Embryonic facial prominence (tissue), 1 donor: ENCODE measurements at regions not wholly inside any gene's neighbourhood (a gene's known extent, or its start where the extent isn't known, plus 50 kb on each side); places are given as distances from the start of the nearest gene placed in this dataset.
"Not testable (repeated sequence)": the region's sequence is repeated elsewhere in the genome, so short reads cannot be mapped to it uniquely, and the experiment has no call there.

Experiments used
- DNase-seq: peaks from one replicate; pipeline ENCODE4 v3.0.0-alpha.2; 2016; ENCODE audit errors: extremely low spot score

DNA sequence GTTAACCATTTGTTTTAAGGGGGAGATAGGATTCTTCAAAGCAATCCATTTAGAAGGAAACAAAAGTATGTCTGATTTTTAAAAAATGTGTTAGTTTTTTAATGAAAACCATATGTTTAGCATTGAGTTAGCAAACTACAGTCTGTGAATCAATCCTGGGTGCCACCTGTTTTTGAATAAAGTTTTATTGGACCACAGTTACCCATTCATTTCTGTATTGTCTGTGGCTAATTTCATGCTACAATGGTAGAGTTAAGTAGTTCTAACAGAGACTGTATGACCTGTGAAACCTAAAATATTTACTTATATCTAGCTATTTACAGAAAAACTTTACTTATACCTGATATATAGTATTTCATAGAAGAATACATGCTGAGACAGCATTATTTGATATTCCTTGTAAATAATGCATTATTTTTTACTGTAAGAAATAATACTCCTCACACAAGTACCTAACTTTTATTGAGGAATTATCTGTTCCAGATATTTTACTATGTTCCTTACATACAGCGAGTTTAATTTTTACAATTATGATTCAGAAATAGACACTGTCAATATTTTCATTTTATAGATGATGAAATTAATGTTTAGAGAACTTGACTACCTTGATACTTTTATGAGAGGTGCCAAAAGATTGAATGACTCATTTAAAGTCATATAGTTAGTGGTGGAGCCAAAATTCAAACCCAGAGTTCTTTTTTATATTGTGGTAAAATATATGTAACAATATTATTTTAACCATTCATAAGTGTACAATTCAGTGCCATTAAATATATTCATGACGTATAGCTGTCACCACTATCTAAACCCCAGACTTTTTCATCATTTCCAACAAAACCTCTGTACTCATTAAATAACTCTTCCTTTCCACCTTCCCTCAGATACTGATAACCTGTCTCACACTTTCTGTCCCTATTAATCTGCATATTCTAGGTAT lies 122.0 kb downstream of the GLUD2 start:
- DNase-seq = no peak

DNA sequence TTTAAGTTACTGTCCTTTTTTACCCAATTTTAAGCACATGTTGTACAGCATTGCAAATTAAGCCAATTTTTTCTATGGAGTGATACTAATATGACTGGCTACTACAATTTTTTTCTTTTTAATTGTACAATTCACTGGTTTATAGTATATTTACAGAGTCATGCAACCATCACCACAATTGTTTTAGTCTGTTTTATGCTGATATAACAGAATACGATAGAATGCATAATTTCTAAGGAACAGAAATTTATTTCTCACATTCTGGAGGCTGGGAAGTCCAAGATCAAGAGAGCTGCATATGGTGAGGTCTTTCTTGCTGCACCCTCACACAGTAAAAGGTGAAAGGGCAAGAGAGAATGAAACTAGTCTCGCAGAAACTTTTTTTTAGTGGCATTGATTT lies 125.3 kb downstream of the GLUD2 start:
- DNase-seq = no peak

DNA sequence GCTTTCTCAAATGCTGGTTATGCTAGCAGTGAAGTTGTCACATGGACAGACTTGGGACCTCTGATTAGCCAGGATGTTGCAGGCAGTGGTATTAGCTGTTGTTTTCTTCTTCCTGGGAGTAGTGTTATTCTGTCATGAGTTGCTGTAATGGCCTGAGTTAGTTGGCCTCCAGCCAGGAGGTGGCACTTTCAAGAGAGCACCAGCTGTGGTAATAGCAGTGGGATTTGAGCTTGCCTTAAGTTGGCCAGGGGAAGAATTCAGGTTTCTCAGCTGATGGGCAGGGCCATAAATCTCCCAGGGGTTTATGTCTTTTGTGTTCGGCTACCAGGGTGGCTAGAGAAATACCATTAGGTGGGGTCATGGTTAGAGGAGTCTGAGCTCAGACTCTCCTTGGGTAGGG lies 132.6 kb downstream of the GLUD2 start:
- DNase-seq = no peak

DNA sequence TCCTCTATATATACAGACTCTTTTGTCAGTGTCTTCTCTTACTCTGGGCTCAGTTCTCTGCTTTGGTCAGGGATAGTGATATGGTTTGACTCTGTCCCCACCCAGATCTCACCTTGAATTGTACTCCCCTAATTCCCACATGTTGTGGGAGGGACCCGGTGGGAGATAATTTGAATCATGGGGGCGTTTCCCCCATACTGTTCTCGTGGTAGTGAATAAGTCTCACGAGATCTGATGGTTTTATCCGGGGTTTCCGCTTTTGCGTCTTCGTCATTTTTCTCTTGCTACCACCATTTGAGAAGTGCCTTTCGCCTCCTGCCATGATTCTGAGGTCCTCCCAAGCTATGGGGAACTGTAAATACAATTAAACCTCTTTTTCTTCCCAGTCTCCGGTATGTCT lies 144.4 kb downstream of the GLUD2 start:
- no peak for DNase-seq

DNA sequence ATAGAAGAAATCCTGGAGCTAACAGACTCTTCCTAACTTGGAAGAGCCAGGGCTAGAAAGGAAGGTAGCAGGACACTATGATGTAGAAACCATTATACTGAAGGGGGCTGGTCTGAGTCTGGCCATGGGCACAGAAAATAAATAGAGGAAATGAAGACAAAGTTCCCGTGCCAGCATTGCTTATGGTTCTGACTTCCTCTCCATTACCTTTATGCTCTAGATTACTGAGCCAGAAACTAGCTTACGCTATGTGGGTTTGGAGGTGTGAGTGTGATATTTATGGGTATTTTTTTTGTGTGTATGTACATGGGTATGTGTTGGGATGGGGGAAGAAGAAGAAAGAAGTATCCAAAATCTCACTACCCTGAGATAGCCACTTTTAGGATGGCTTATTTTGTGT lies 148.3 kb downstream of the GLUD2 start:
- DNase-seq = no peak

DNA sequence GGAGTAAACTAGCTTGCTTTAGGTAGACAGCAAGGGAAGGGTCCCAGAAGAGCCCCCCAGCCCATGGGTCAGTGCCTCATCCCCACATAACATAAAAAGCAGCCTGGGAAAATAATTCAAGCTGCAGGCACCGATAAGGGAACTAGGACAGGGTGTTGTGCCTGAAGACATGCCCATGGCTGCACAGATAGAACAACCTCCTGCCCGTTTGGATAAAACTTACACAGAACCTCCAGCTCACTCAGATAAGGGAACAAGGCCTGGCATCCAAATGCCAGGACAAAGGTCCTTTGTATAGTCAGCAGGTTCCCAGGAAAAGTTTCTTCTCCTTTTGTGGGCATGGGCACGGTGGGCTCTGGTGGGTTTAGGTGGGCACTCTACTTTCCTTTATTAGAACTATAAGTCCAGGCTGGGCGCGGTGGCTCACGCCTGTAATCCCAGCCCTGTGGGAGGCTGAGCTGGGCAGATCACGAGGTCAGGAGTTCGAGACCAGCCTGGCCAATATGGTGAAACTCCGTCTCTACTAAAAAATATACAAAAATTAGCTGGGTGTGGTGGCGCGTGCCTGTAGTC lies 149.5 kb downstream of the GLUD2 start:
- DNase-seq = not testable (repeated sequence)

DNA sequence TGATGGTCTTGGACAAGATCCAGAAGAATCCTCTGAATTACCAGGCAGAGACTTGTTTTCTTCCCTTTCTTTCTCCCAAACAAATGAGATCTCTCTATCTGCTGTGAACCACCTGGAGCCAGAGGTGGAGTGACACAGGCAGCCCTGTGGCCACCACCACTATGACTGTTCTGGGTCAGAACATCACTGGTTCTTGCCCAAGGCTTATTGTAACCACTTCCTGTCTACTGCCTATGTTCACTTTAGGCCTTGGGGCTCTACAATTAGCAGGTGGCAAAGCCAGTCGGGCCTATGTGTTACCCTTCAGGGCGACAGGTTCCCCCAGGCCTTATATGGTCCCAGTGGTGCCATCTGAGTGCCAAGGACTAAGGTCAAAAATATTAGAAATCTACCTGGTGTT lies 161.2 kb downstream of the GLUD2 start:
- no peak for DNase-seq

DNA sequence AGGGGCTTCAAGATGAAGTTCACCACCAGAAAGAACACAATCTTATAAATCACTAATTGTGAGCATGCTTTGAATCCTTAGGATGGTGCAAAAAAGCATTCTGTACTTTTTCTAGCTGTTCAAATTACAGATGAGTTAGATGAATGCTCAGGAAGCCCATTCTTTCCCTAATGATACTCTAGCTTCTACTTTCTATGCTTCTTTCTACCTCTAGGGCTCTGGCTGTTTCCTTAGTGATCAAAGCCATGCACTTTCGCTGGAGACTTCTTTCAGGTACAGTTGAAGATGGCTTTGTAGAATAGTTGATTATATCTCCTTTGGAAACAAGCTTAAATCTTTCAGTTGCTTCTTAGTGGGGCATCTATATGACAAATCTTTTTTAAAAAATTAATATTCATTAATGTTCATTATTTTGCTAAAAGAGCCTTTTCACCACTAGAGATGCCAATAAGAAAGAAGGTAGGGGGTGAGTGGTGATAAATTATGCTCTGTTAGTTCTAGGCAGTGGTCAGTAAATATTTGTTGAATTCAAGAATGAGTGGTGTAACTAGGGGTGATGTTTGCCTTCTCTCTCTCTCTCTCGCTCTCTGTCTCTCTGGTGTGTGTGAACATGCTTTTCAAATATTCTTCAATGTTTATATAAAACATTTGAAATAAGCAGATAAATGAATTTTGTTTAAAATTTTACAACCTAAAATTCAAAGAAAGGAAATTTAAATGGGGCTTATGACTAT lies 169.4 kb downstream of the GLUD2 start:
- no peak for DNase-seq

DNA sequence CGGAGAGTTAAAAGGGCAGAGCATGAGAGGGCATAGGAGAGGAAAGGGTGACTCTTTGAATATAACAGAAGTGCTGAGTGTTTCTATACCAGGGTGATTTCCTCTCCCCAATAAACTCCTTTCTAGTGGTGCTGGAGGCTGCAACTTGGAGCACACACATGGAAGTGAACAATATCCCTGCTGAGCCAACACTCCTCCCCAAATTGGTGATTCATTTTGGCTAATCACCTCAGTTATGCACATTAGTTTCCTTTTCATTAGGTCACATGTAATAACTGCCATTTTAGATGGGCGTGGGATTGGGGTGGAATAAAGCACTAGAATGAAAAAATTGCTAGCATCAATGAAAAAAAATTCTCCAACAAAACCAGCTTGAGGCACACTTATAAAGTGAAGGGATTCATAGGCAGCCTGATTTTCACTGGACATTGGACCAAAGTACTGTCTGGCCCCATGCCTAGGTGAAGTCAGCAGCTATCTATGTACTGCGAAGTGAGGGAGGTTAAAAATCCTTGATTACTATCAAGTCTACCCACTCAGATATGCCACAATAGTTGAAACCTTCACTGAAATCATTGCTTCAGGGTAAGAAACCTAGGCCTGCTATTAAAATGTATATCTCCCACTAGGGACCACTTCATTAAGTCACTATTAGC lies 174.0 kb downstream of the GLUD2 start:
- no peak for DNase-seq

DNA sequence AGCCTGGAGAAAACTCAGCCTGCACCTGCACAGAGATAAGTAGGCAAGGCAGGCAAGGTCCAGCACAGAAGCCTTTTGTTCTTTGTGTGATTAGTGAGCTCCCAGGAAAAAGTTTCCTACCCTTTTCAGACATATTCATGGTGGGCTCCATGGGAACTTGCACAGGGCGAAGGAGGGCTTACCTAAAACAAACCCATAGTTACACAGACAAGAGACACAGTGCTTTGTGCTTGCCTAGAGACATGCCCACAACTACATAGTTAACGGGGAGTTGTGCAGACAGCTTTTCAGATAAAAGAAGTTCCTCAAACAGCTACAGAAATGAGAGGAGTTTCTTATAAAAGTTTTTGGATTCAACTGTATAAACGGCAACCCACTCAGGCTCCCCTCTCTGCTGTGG lies 180.5 kb downstream of the GLUD2 start:
- DNase-seq = no peak

DNA sequence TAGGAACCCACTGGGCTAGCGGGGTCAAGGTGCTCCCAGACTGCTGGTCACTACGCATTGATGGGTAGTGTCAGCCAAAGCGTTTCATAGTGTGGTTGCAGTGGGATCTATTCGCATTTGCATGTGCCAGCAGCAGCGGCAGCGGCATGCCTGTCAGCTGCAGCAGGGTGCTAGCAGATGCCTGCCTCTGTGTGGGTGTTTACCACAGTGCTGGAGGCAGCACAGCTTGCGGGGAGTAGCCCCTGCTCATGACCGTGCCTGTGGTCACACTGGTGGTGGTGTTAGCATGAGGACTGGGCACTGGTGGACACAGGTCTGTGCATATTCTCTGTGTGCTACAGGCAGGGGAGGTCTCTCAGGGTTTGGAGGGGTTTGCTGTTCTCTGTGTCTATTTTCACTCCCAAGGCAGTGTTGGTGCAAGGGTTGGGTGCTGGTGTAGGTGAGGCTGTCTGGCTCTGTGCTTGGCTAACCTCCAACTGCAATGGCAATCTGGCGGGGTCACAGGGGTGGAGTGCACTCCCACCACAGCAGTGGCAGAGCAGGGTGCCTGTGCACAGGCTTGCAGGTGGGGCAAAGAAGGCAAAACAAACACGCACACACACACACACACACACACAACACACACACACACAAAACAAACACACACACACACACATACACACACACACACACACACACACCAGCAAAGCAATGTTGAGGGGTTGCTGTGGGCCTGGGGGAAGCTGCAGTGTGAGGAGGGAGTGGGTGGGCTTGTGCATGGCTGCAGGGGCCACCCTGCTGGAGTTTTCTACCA lies 184.4 kb downstream of the GLUD2 start:
- no peak for DNase-seq

DNA sequence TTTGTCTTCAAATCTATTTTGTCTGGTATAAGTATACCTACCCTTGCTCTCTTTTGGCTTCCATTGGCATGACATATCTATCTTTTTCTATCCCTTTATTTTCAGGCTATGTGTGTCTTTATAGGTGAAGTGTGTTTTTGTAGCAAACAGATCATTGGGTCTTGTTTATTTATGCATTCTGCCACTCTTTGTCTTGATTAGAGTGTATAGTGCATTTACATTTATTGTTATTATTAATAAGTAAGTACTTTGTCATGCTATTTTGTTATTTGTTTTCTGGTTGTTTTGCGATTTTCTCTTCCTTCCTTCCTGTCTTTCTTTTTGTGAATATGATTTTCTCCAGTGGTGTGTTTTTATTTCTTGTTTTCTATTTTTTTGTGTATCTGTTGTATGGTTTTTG lies 188.6 kb downstream of the GLUD2 start:
- no peak for DNase-seq

DNA sequence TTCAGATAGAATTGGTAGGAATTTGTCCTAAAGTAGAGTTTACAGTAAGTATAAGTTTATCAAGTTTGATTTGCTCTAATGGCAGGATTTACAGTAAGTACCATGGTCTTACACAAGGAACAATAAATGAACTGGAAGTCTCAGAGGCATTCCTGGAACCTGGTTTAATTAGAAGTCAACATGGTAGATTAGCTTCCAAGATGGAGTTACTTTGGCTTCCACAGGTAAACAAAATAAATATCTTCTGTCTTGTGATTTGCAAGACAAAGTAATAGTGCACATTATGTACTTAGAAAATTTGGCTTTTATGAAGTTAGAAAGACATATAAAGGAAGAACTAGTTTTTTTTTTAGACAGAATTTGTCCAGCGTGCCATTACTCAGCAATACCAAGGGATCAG lies 190.7 kb downstream of the GLUD2 start:
- DNase-seq = no peak

DNA sequence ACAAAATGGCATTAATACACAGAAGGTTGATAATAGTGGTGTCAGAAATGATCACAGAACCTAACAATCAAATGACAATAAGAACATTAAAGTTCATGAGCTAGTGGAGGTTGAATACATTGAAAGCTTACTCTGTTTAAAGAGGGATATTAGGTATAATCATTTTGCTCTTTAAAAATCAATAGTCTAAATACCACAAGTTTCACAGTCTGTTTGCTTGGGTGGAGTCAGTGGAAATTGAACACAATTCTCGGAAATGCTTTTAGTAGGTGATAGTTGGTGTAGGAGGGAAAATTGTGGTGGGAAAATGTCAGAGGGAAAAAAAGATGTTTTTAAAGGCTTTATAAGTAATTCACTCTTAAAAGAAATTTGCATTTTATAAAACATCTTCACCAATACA lies 197.1 kb downstream of the GLUD2 start:
- no peak for DNase-seq

DNA sequence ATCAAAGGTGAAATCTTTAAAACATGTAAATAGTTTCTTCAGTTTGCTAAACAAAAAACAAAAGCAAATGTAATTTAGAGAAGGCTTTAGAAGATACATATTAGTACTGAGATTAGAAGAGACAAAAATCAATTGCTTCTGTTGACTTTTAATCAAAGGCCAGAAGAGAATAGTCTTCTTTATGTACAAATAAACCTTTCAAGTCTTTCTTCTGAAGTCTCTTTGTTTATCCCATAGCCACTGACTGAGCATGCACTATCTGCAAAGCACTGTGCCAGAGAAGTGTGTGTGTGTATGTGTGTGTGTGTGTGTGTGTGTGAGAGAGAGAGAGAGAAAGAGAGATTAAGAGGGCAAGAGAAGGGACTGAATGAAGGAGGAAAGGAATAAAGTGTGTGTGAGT lies 198.4 kb downstream of the GLUD2 start:
- DNase-seq = no peak

DNA sequence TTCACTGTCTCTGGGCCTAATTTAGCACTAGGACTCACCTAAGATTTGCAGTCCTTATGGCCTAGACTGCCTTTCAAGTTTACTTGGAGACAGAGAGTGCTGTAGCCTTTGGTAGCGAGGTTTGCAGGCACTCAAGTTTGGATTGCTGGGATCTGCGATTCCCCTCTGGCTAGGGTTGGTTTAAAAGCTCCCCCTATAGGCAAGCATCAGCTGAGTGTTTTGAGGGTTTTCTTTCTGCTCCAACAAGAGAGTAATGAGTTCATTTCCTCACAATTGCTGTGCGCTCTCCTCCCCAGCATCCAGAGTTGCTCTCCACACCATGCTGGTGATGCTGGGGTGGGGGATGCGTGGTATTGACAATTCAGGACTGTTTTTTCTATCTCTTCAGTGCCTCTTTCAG lies 206.9 kb downstream of the GLUD2 start:
- DNase-seq = no peak

DNA sequence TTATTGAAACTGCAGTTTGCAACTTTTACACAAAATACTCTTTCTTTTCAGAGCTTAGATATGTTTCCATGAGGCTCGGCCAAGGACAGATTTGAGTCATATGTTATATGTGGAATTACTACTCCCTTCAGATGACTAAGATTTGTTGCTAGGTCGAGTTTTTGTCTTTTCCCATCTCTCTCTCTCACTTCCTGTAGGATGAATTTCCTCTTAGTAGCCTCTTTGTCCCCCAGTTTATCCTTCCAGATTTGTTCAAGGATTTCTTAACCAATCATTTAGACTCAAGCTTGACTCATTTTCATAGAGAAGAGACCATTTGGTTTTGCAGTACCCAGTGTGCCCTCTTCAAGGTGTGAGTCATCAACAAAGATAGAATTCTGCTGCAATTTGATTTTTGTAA lies 209.2 kb downstream of the GLUD2 start:
- DNase-seq = no peak

DNA sequence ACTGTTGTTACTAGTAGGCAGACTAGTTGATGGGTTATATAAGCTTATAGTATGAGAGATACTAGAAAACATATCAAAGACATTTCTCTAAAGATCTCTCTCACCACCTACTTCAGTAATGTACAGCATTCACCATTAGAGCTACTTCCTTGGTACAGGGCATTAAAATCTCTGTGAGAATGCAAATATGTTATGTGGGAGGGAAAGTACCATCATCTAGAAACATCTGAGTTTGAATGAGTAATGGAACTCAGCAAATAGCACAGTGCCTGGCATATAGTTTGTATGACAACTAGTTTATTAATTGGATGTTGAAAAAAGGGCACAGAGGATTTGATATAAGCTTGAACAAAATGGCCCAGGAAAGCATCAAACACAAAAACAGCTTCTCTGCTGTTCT lies 211.1 kb downstream of the GLUD2 start:
- DNase-seq = no peak

DNA sequence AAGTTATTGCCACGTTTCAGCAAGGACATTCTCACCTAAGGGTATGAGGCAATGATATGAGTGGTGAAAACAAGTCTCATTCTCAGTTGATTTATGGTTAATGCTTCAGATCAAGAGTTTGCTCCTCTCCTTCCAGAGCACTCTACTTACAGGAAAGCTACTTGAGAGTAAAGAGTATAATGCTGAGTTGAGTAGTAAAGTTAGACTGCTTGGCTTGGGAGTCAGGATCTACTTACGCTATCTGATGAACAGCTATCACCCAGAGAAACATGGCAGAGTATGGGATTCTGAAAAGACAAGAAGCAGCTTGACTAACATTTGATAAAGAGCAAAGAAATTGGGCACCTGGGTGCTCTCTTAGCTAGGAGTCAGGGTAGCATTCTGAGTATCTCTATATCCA lies 211.8 kb downstream of the GLUD2 start:
- no peak for DNase-seq

DNA sequence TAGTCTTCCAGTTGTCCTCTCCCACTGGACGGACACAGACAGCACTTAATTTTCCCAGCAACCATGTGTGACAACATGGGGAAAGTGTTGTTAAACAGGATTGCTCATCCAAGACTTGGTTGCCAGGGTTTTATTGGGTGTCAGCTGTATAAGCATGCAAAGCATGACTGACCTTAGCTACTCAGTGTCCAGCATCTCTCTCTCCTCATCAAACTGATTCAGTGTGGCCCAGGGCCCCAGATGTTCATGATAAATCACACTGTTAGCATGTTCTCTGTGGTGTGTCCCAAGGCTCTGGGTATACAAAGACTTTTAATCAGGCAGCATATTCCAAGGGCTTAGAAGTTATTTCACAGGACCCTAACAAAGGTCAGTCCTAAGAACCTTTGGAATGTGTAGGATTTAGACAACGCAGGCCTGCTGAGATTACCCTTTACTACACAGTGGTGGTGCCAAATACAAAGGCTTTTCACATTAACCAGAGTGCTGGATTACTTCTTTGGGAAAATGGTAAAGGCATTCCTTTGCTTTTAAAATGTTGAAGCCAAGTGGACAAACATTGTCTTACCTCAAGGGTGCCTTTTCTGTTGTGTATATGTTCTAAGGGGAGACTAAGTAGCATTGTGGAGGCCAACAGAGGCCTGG lies 213.3 kb downstream of the GLUD2 start:
- DNase-seq = no peak

DNA sequence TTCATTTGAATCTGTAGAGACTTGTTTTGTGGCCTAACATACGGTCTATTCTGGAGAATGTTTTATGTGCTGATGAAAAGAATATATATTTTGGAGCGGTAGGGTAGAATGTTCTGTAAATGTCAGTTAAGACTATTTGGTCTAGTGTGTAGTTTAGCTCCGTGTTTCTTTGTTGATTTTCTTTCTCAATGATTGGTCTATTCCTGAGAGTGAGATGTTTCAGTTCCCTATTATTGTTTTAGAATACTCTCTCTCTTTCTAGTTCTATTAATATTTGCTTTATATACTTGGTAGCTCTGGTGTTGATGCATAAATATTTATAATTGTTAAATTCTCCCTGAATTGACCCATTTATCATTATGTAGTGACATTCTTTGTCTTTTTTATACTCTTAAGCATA lies 236.5 kb downstream of the GLUD2 start:
- DNase-seq = no peak
